ENCODE measurements at regions not wholly inside any gene's neighbourhood (a gene's known extent, or its start where the extent isn't known, plus 50 kb on each side); places are given as distances from the start of the nearest gene placed in this dataset.
A peak's percentile ranks its signal among the peaks of the same experiment; 100 is the strongest.

DNA sequence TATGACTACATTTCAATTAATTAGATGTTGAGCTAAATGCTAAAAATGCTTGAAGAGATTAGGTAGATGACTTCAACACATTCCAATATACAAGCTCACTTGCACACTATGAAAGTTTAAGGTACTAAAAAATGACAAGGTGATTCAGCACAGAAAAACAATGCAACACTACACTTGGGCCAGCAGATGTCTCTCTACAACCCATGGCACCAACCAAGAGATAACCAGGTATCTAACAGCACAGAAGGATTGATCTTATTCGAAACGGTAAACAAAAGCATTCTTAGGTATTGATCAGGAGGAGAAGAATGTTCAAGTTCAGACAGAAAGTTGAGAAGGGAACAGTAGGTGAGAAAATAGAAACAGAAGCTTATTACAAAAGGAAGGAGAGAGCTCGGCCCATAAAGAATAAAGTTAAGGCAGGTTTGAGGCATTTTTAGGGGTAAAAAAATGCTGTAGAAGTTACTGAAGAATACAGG lies 248.2 kb upstream of the KLF14 start:
- TF ChIP-seq, protein P1, sequence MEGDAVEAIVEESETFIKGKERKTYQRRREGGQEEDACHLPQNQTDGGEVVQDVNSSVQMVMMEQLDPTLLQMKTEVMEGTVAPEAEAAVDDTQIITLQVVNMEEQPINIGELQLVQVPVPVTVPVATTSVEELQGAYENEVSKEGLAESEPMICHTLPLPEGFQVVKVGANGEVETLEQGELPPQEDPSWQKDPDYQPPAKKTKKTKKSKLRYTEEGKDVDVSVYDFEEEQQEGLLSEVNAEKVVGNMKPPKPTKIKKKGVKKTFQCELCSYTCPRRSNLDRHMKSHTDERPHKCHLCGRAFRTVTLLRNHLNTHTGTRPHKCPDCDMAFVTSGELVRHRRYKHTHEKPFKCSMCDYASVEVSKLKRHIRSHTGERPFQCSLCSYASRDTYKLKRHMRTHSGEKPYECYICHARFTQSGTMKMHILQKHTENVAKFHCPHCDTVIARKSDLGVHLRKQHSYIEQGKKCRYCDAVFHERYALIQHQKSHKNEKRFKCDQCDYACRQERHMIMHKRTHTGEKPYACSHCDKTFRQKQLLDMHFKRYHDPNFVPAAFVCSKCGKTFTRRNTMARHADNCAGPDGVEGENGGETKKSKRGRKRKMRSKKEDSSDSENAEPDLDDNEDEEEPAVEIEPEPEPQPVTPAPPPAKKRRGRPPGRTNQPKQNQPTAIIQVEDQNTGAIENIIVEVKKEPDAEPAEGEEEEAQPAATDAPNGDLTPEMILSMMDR (conservative IDR thresholded peaks at IDR 0.05 in 1 of 2, IDR thresholded peaks at IDR 0.05 in 1 of 2; ENCODE audit: low read depth in 1 of 2, low read length in 2 of 2): peak; percentile 41 to 73
- TF ChIP-seq EZH2 (IDR thresholded peaks at IDR 0.05; ENCODE audit: low read length, missing control alignments): no peak
